Fibroblast of pulmonary artery (primary cell): ENCODE measurements at regions not wholly inside any gene's neighbourhood (a gene's known extent, or its start where the extent isn't known, plus 50 kb on each side); places are given as distances from the start of the nearest gene placed in this dataset.

Experiments
- DNase-seq: peaks from one replicate; pipeline ENCODE4 v3.0.0-alpha.2; 2010; ENCODE audit warnings: low read depth
- H3K4me3 ChIP-seq: replicated peaks from 2 replicates; pipeline ENCODE4 v1.5.1; 2011; ENCODE audit warnings: low read depth, mild to moderate bottlenecking, control low read depth, low read length, moderate library complexity
- CTCF ChIP-seq: IDR thresholded peaks from 2 replicates; pipeline ENCODE4 v1.5.1; 2011; ENCODE audit warnings: mild to moderate bottlenecking, control low read depth, low read length, inconsistent platforms; ENCODE audit errors: missing control alignments

- no peak for DNase-seq
- H3K4me3 ChIP-seq: no peak overlapping the region
- TF ChIP-seq CTCF: no peak
These were observed 870.3 kb upstream of the CHORDC1 start for GRCh38 chr11:91093141-91093540.

GRCh38 chr11:91091563-91091962 is 868.7 kb upstream of the CHORDC1 start:
- no peak overlapping the region for H3K4me3 ChIP-seq
- no peak for TF ChIP-seq CTCF
- DNase-seq: no peak

GRCh38 chr11:91086028-91086427 is 863.2 kb upstream of the CHORDC1 start:
- H3K4me3 ChIP-seq: no peak overlapping the region
- DNase-seq: no peak
- TF ChIP-seq CTCF: no peak

- no peak for DNase-seq
- no peak for TF ChIP-seq CTCF
- no peak overlapping the region for H3K4me3 ChIP-seq
These were observed 859.4 kb upstream of the CHORDC1 start for GRCh38 chr11:91082255-91082654.

- no peak for TF ChIP-seq CTCF
- H3K4me3 ChIP-seq: no peak overlapping the region
- DNase-seq: peak; percentile 52
These were observed 858.7 kb upstream of the CHORDC1 start for GRCh38 chr11:91081440-91082043.

GRCh38 chr11:91078221-91078620 is 855.4 kb upstream of the CHORDC1 start:
- DNase-seq: no peak
- no peak overlapping the region for H3K4me3 ChIP-seq
- TF ChIP-seq CTCF: no peak

GRCh38 chr11:91075032-91075695 is 852.3 kb upstream of the CHORDC1 start:
- DNase-seq: no peak
- H3K4me3 ChIP-seq: no peak overlapping the region
- no peak for TF ChIP-seq CTCF
